ENCODE measurements at regions not wholly inside any gene's neighbourhood (a gene's known extent, or its start where the extent isn't known, plus 50 kb on each side); places are given as distances from the start of the nearest gene placed in this dataset.

DNA sequence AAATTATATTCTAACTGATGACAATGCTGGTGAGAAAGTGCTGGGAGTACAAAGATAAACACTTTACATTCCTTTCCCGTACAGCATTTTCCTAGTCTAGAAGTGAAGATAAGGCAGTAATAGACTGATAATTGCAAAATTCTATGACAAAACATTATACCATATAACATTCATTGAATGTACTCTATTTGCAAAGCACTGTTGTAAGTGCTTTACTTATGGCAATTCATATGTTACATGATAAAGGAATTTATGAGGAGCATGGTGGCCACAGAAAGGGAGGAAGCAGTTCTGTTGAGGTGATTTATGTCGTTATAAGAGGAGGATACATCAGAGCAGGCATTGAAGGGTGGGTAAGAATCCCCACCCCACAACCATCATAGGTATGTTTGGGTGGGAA, 434.8 kb downstream of the RAB38 start:
- TF ChIP-seq, protein P1, sequence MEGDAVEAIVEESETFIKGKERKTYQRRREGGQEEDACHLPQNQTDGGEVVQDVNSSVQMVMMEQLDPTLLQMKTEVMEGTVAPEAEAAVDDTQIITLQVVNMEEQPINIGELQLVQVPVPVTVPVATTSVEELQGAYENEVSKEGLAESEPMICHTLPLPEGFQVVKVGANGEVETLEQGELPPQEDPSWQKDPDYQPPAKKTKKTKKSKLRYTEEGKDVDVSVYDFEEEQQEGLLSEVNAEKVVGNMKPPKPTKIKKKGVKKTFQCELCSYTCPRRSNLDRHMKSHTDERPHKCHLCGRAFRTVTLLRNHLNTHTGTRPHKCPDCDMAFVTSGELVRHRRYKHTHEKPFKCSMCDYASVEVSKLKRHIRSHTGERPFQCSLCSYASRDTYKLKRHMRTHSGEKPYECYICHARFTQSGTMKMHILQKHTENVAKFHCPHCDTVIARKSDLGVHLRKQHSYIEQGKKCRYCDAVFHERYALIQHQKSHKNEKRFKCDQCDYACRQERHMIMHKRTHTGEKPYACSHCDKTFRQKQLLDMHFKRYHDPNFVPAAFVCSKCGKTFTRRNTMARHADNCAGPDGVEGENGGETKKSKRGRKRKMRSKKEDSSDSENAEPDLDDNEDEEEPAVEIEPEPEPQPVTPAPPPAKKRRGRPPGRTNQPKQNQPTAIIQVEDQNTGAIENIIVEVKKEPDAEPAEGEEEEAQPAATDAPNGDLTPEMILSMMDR (IDR thresholded peaks at IDR 0.05; ENCODE audit: low read depth, low read length, missing control alignments): no peak
- DNase-seq (ENCODE audit: extremely low read depth, low read depth): no peak

DNA sequence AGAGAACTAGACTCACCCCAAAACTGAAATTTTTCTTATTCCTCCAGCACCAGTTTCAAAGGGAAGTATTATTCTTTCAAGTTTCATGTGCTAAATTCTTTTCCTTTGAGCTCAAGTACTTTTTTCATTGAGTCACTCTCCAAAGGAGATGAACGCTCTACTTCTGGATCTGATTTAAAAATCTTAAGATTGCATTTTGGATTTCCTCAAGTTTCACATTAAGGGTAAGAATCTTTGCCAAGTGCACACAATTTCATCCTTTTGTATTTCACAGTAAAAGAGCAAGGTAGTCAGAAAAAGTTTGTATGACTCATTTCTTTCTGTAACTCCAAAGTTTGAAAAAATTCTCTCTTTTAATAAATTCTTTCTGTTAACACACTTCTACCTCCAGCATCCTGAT, 435.5 kb downstream of the RAB38 start:
- TF ChIP-seq, protein P1 (IDR thresholded peaks at IDR 0.05; ENCODE audit: low read depth, low read length, missing control alignments): no peak
- DNase-seq (ENCODE audit: extremely low read depth, low read depth): no peak
- no peak overlapping the region for H3K4me3 ChIP-seq (replicated peaks; ENCODE audit: low read depth, low read length)

More for the DNA sequence above, 434.8 kb downstream of the RAB38 start:
- no peak overlapping the region for H3K4me3 ChIP-seq (replicated peaks; ENCODE audit: low read depth, low read length)

DNA sequence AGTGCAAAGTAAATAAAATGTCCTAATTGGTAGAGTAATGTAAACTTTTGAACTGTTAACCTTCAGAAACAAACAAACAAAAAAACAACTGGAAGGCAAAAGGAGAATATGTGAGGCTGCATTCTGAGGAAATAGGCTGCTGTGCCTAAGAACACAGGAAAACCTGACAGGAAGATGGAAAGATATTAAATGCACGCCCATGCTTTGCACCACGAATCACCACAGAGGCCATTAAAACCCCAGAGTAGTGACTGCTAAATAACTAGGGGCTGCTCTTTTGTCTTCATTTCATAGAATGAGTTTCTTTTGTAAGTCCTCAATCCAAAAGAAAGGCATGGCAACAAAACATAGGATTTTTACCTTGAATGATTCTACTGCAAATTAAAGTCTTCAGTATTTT, 436.0 kb downstream of the RAB38 start:
- TF ChIP-seq, protein P1 (IDR thresholded peaks at IDR 0.05; ENCODE audit: low read depth, low read length, missing control alignments): no peak
- no peak overlapping the region for H3K4me3 ChIP-seq (replicated peaks; ENCODE audit: low read depth, low read length)
- no peak for DNase-seq (ENCODE audit: extremely low read depth, low read depth)

DNA sequence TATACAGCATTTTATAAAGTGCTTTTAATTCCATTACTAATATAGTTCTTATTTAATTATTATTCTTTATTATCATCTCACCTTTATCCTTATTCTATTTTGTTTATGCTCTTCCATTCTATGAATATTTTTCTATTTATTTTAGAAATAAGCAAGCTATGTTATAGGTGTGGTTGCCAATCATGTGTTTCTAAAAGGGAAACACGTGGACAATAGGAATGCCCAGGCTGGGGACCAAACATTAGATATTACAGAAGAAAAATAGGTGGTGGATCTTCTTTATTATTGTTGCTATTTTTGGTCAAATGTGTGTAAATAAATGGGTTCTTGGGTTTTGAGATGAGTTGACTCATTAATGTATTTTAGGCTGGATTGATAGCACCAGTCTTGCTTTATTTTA, 438.3 kb downstream of the RAB38 start:
- no peak overlapping the region for H3K4me3 ChIP-seq (replicated peaks; ENCODE audit: low read depth, low read length)
- TF ChIP-seq, protein P1 (IDR thresholded peaks at IDR 0.05; ENCODE audit: low read depth, low read length, missing control alignments): no peak
- DNase-seq (ENCODE audit: extremely low read depth, low read depth): no peak

DNA sequence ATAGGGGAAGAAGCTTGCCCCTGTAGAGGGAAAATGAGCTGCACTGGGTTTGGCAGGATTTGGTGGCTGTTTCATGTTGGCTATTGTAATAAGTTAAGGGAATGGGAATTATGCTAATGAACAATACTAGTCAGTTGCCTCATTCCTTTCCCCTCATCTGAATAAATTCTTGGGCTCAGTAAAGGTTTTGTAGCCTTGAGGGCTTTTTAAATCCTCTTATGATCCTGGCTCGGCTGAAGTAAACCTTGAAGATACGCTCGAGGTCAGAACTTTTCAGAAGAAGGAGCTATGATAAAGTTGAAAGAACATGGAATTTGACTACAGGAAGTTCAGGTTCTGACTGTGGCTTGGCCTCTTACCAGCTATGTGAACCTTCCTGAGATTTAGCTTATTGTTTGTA, 448.7 kb downstream of the RAB38 start:
- no peak for DNase-seq (ENCODE audit: extremely low read depth, low read depth)
- H3K4me3 ChIP-seq (replicated peaks; ENCODE audit: low read depth, low read length): no peak overlapping the region
- TF ChIP-seq, protein P1 (IDR thresholded peaks at IDR 0.05; ENCODE audit: low read depth, low read length, missing control alignments): no peak

DNA sequence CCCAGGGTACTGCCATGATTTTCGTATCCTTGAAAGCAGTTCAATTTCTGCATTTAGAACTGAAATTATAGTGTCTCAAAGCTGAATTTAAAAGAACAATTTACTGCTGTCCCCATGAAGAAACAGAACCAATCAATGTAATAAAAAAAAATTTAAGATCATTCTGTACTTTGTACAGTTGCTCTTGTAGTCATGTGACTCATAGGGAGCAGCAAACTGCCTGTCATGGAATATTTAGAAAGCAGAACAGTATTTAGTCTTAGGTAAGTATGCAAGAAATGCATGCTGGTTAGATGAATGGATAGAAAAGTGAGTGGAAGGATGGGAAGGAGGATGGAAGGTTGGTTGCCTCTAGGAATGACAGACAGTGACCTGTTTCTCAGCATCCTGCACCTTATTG, 450.9 kb downstream of the RAB38 start:
- no peak overlapping the region for H3K4me3 ChIP-seq (replicated peaks; ENCODE audit: low read depth, low read length)
- DNase-seq (ENCODE audit: extremely low read depth, low read depth): no peak
- TF ChIP-seq, protein P1 (IDR thresholded peaks at IDR 0.05; ENCODE audit: low read depth, low read length, missing control alignments): no peak
